ENCODE measurements at regions not wholly inside any gene's neighbourhood (a gene's known extent, or its start where the extent isn't known, plus 50 kb on each side); places are given as distances from the start of the nearest gene placed in this dataset.

GRCh38 chr6:40963019-40963418, 76.0 kb downstream of the UNC5CL start:
- Histone ChIP-seq H2BK12ac (ENCODE audit: low read depth, low read length) (no peak overlapping the region), H3K23ac (ENCODE audit: insufficient read length) (no peak overlapping the region), H3K4ac (replicated peaks; ENCODE audit: insufficient read length, low read depth, low read length) (no peak overlapping the region), H2BK120ac (replicated peaks; ENCODE audit: low read depth, low read length) (no peak overlapping the region), H3K23me2 (ENCODE audit: low read depth, low read length) (no peaks in the 10 kb centered on the region), H3K56ac (replicated peaks; ENCODE audit: insufficient read length, low read depth, low read length) (no peak overlapping the region), H2AFZ (ENCODE audit: low read length) (no peak overlapping the region), H3K4me1 (replicated peaks in 1 of 4; ENCODE audit: control insufficient read depth in 3 of 4, insufficient read depth in 4 of 4, low read length in 3 of 4) (peaks cover 0 to 3% (median 0%) of the 10 kb centered on the region in 4 experiments; a peak in 1 of 7 replicates), H3K18ac (ENCODE audit: extremely low read depth, low read length) (no peak overlapping the region), H2AK5ac (ENCODE audit: low read depth, low read length) (no peak overlapping the region), H3K27ac (ENCODE audit: low read depth, low read length) (no peak overlapping the region), H2BK20ac (ENCODE audit: low read length) (no peak overlapping the region), H2BK15ac (ENCODE audit: low read length) (no peak overlapping the region), H3K79me1 (ENCODE audit: low read depth, low read length) (no peaks in the 10 kb centered on the region), H4K91ac (replicated peaks; ENCODE audit: insufficient read length, low read length) (no peak overlapping the region), H3K9me3 (ENCODE audit: insufficient read depth in 2 of 2, low read depth in 1 of 2, low read length in 1 of 2) (no peaks in the 10 kb centered on the region), H3K14ac (ENCODE audit: insufficient read length) (no peak overlapping the region), H3K9ac (replicated peaks in 1 of 4; ENCODE audit: extremely low read depth in 1 of 4, low read depth in 3 of 4, low read length in 3 of 4) (no peak overlapping the region), H4K20me1 (replicated peaks in 1 of 2; ENCODE audit: control insufficient read depth in 1 of 2, insufficient read depth in 2 of 2, low read length in 2 of 2) (no peaks in the 10 kb centered on the region), H2BK5ac (ENCODE audit: low read depth, low read length) (no peak overlapping the region), H3K36me3 (ENCODE audit: control insufficient read depth in 2 of 4, insufficient read depth in 4 of 4, low read length in 3 of 4) (no peaks in the 10 kb centered on the region), H3K4me3 (ENCODE audit: extremely low read depth in 1 of 4, insufficient read depth in 2 of 4, low read depth in 3 of 4, low read length in 4 of 4) (no peak overlapping the region), H3K79me2 (ENCODE audit: control insufficient read depth in 1 of 2, insufficient read depth in 2 of 2, low read length in 2 of 2) (no peaks in the 10 kb centered on the region), H3K27me3 (replicated peaks in 1 of 4; ENCODE audit: control insufficient read depth in 3 of 4, extremely low read depth in 1 of 4, insufficient read depth in 3 of 4, low read length in 3 of 4) (no peaks in the 10 kb centered on the region), H3K4me2 (ENCODE audit: insufficient read depth in 1 of 2, low read depth in 2 of 2, low read length in 2 of 2) (no peak overlapping the region), H4K5ac (ENCODE audit: insufficient read length, low read depth, low read length) (no peak overlapping the region), H4K8ac (ENCODE audit: extremely low read depth, insufficient read depth, low read length) (no peak overlapping the region)
- ChIA-PET POLR2A (ENCODE audit: partially characterized antibody) (no interaction called here), CTCF (ENCODE audit: partially characterized antibody) (interaction anchor here (1.2 to 2.4 kb wide), 2 partner anchors 64 to 110 kb away, joined by 4 to 10 read pairs; no protein-coding TSS in a partner anchor)
- 93% methylated on average over 3 of the region's 3 CpGs; no CpG with 5 or more reads in 1 of the 2 experiments for WGBS, 2 experiments (ENCODE audit: extremely low coverage in 1 of 2, insufficient coverage in 1 of 2, insufficient read length in 1 of 2, insufficient replicate concordance in 2 of 2, low coverage in 1 of 2, low lambda C conversion rate in 2 of 2, missing lambda C conversion rate in 1 of 2)
- TF ChIP-seq YY1 (IDR thresholded peaks at IDR 0.05; ENCODE audit: low read depth, low read length) (no peak), BRCA1 (IDR thresholded peaks at IDR 0.05; ENCODE audit: low read depth, low read length) (no peak), CREB1 (IDR thresholded peaks at IDR 0.05) (no peak), KDM4A (IDR thresholded peaks at IDR 0.05; ENCODE audit: low read depth, low read length, severe bottlenecking) (no peak), BACH1 (IDR thresholded peaks at IDR 0.05; ENCODE audit: low read length) (no peak), POU5F1 (IDR thresholded peaks at IDR 0.05; ENCODE audit: low read depth, low read length) (no peak), SP2 (IDR thresholded peaks at IDR 0.05; ENCODE audit: low read length) (no peak), SIN3A (conservative IDR thresholded peaks at IDR 0.05 in 1 of 2, IDR thresholded peaks at IDR 0.05 in 1 of 2; ENCODE audit: low read depth in 1 of 2, low read length in 2 of 2) (no peak), HDAC2 (IDR thresholded peaks at IDR 0.05; ENCODE audit: borderline replicate concordance in 1 of 2, low read depth in 2 of 2, low read length in 2 of 2) (no peak), NRF1 (IDR thresholded peaks at IDR 0.05; ENCODE audit: low read depth, low read length) (no peak)
- TF ChIP-seq, protein P1, sequence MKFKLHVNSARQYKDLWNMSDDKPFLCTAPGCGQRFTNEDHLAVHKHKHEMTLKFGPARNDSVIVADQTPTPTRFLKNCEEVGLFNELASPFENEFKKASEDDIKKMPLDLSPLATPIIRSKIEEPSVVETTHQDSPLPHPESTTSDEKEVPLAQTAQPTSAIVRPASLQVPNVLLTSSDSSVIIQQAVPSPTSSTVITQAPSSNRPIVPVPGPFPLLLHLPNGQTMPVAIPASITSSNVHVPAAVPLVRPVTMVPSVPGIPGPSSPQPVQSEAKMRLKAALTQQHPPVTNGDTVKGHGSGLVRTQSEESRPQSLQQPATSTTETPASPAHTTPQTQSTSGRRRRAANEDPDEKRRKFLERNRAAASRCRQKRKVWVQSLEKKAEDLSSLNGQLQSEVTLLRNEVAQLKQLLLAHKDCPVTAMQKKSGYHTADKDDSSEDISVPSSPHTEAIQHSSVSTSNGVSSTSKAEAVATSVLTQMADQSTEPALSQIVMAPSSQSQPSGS (IDR thresholded peaks at IDR 0.05; ENCODE audit: low read length) = no peak
- TF ChIP-seq, protein P2, sequence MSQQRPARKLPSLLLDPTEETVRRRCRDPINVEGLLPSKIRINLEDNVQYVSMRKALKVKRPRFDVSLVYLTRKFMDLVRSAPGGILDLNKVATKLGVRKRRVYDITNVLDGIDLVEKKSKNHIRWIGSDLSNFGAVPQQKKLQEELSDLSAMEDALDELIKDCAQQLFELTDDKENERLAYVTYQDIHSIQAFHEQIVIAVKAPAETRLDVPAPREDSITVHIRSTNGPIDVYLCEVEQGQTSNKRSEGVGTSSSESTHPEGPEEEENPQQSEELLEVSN (IDR thresholded peaks at IDR 0.05) = no peak
- DNase-seq (ENCODE audit: low read depth in 1 of 2, low spot score in 2 of 2) = no peak
- no peak for FAIRE-seq
